ENCODE measurements at regions not wholly inside any gene's neighbourhood (a gene's known extent, or its start where the extent isn't known, plus 50 kb on each side); places are given as distances from the start of the nearest gene placed in this dataset.

- TF ChIP-seq, protein P1, sequence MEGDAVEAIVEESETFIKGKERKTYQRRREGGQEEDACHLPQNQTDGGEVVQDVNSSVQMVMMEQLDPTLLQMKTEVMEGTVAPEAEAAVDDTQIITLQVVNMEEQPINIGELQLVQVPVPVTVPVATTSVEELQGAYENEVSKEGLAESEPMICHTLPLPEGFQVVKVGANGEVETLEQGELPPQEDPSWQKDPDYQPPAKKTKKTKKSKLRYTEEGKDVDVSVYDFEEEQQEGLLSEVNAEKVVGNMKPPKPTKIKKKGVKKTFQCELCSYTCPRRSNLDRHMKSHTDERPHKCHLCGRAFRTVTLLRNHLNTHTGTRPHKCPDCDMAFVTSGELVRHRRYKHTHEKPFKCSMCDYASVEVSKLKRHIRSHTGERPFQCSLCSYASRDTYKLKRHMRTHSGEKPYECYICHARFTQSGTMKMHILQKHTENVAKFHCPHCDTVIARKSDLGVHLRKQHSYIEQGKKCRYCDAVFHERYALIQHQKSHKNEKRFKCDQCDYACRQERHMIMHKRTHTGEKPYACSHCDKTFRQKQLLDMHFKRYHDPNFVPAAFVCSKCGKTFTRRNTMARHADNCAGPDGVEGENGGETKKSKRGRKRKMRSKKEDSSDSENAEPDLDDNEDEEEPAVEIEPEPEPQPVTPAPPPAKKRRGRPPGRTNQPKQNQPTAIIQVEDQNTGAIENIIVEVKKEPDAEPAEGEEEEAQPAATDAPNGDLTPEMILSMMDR (conservative IDR thresholded peaks at IDR 0.05): no peak
- no peak for TF ChIP-seq EZH2 (IDR thresholded peaks at IDR 0.05; ENCODE audit: low read depth)
- Histone ChIP-seq H2AFZ (no peak overlapping the region), H3K9me2 (ENCODE audit: insufficient read depth) (no peaks in the 10 kb centered on the region), H3K4me2 (no peak overlapping the region), H4K20me1 (ENCODE audit: insufficient read depth) (no peaks in the 10 kb centered on the region), H3K79me2 (ENCODE audit: low read depth) (no peaks in the 10 kb centered on the region), H3K27me3 (ENCODE audit: insufficient read depth, low read depth) (peaks cover 45% of the 10 kb centered on the region), H3K4me1 (replicated peaks; ENCODE audit: insufficient read depth) (no peaks in the 10 kb centered on the region), H3F3A (ENCODE audit: insufficient read depth, low read depth) (no peaks in the 10 kb centered on the region), H3K36me3 (ENCODE audit: low read depth) (no peaks in the 10 kb centered on the region), H3K4me3 (no peak overlapping the region), H3K9me3 (ENCODE audit: insufficient read depth, low read depth) (no peaks in the 10 kb centered on the region), H3K27ac (no peak overlapping the region)
- CTCF ChIA-PET: interaction anchor here (0.6 kb wide), 1 partner anchor 237 kb away, joined by 7 read pairs; no protein-coding TSS in a partner anchor
- POLR2A ChIA-PET (ENCODE audit: unreplicated experiment): no interaction called here
- no peak for DNase-seq
- intact Hi-C loops (cut with micrococcal nuclease; ENCODE audit: unreplicated experiment): no loop called here
- no TSS peak for BruUV-seq (replicated peaks)
These were observed 387.6 kb downstream of the DCDC2C start for GRCh38 chr2:4090668-4091630.

- Histone ChIP-seq H3F3A (ENCODE audit: insufficient read depth, low read depth) (no peaks in the 10 kb centered on the region), H3K4me2 (no peak overlapping the region), H3K9me2 (ENCODE audit: insufficient read depth) (no peaks in the 10 kb centered on the region), H3K4me3 (no peak overlapping the region), H3K27me3 (ENCODE audit: insufficient read depth, low read depth) (peaks cover 54% of the 10 kb centered on the region), H3K9me3 (ENCODE audit: insufficient read depth, low read depth) (no peaks in the 10 kb centered on the region), H3K27ac (no peak overlapping the region), H3K4me1 (replicated peaks; ENCODE audit: insufficient read depth) (no peaks in the 10 kb centered on the region), H3K79me2 (ENCODE audit: low read depth) (no peaks in the 10 kb centered on the region), H3K36me3 (ENCODE audit: low read depth) (no peaks in the 10 kb centered on the region), H2AFZ (no peak overlapping the region), H4K20me1 (ENCODE audit: insufficient read depth) (0 out of 2 replicates have a peak, but pooled peaks cover 1% of the 10 kb centered on the region)
- intact Hi-C loops (cut with micrococcal nuclease; ENCODE audit: unreplicated experiment): no loop called here
- BruUV-seq (replicated peaks): no TSS peak
- CTCF ChIA-PET: no interaction called here
- TF ChIP-seq, protein P1 (conservative IDR thresholded peaks at IDR 0.05): no peak
- no peak for TF ChIP-seq EZH2 (IDR thresholded peaks at IDR 0.05; ENCODE audit: low read depth)
- no peak for DNase-seq
- POLR2A ChIA-PET (ENCODE audit: unreplicated experiment): no interaction called here
These were observed 388.5 kb downstream of the DCDC2C start for GRCh38 chr2:4091869-4092268.

GRCh38 chr2:4094743-4095142, 391.4 kb downstream of the DCDC2C start:
- H3K27ac ChIP-seq: no peak overlapping the region
- H3K36me3 ChIP-seq (ENCODE audit: low read depth): no peaks in the 10 kb centered on the region
- BruUV-seq (replicated peaks): no TSS peak
- 0 out of 2 replicates have a peak, but pooled peaks cover 4% of the 10 kb centered on the region for H4K20me1 ChIP-seq (ENCODE audit: insufficient read depth)
- no peak overlapping the region for H2AFZ ChIP-seq
- H3K79me2 ChIP-seq (ENCODE audit: low read depth): no peaks in the 10 kb centered on the region
- H3K27me3 ChIP-seq (ENCODE audit: insufficient read depth, low read depth): peaks cover 80% of the 10 kb centered on the region
- no peaks in the 10 kb centered on the region for H3F3A ChIP-seq (ENCODE audit: insufficient read depth, low read depth)
- H3K9me2 ChIP-seq (ENCODE audit: insufficient read depth): no peaks in the 10 kb centered on the region
- H3K4me3 ChIP-seq: no peak overlapping the region
- no peaks in the 10 kb centered on the region for H3K4me1 ChIP-seq (replicated peaks; ENCODE audit: insufficient read depth)
- intact Hi-C loops (cut with micrococcal nuclease; ENCODE audit: unreplicated experiment): no loop called here
- CTCF ChIA-PET: no interaction called here
- TF ChIP-seq, protein P1 (conservative IDR thresholded peaks at IDR 0.05): no peak
- TF ChIP-seq EZH2 (IDR thresholded peaks at IDR 0.05; ENCODE audit: low read depth): no peak
- no peaks in the 10 kb centered on the region for H3K9me3 ChIP-seq (ENCODE audit: insufficient read depth, low read depth)
- no peak overlapping the region for H3K4me2 ChIP-seq
- POLR2A ChIA-PET (ENCODE audit: unreplicated experiment): no interaction called here
- DNase-seq: no peak
